HG03565 (cell line): ENCODE measurements at regions not wholly inside any gene's neighbourhood (a gene's known extent, or its start where the extent isn't known, plus 50 kb on each side); places are given as distances from the start of the nearest gene placed in this dataset.
"Not testable (repeated sequence)": the region's sequence is repeated elsewhere in the genome, so short reads cannot be mapped to it uniquely, and the experiment has no call there.

Experiments used
- ATAC-seq: cut with Tn5 transposase; IDR thresholded peaks from one replicate; pipeline ENCODE4 v1.9.1; 2021; ENCODE audit warnings: mild to moderate bottlenecking, moderate library complexity; ENCODE audit not compliant: unreplicated experiment

GRCh38 chr11:94235772-94236171 lies 68.6 kb upstream of the IZUMO1R start:
- not testable (repeated sequence) for ATAC-seq

GRCh38 chr11:94236416-94236815 lies 68.0 kb upstream of the IZUMO1R start:
- ATAC-seq, result not testable (repeated sequence)

- not testable (repeated sequence) for ATAC-seq
Observed at GRCh38 chr11:94237447-94238153, 66.8 kb upstream of the IZUMO1R start.

GRCh38 chr11:94238154-94238735 lies 66.1 kb upstream of the IZUMO1R start:
- ATAC-seq, result not testable (repeated sequence)

GRCh38 chr11:94238774-94239173 lies 65.6 kb upstream of the IZUMO1R start:
- not testable (repeated sequence) for ATAC-seq

GRCh38 chr11:94241896-94242295 lies 62.5 kb upstream of the IZUMO1R start:
- no peak for ATAC-seq

- peak; percentile 51 for ATAC-seq
Observed at GRCh38 chr11:94243571-94244515, 60.5 kb upstream of the IZUMO1R start.

GRCh38 chr11:94245121-94245520 lies 59.3 kb upstream of the IZUMO1R start:
- ATAC-seq, result no peak

GRCh38 chr11:94248301-94248700 lies 56.1 kb upstream of the IZUMO1R start:
- not testable (repeated sequence) for ATAC-seq

- ATAC-seq, result no peak
Observed at GRCh38 chr11:94254214-94254613, 50.2 kb upstream of the IZUMO1R start.
